IPS DF 4.7 (cell line): ENCODE measurements at regions not wholly inside any gene's neighbourhood (a gene's known extent, or its start where the extent isn't known, plus 50 kb on each side); places are given as distances from the start of the nearest gene placed in this dataset.
"Not testable (repeated sequence)": the region's sequence is repeated elsewhere in the genome, so short reads cannot be mapped to it uniquely, and the experiment has no call there.

Experiments
- DNase-seq: peaks from one replicate; pipeline ENCODE4 v3.0.0-alpha.2; 2013; ENCODE audit warnings: low spot score; ENCODE audit errors: extremely low read depth

GRCh38 chr3:190989218-190989617, 126.7 kb upstream of the GMNC start:
- no peak for DNase-seq

- no peak for DNase-seq
Observed at GRCh38 chr3:190988102-190988501, 125.6 kb upstream of the GMNC start.

DNA sequence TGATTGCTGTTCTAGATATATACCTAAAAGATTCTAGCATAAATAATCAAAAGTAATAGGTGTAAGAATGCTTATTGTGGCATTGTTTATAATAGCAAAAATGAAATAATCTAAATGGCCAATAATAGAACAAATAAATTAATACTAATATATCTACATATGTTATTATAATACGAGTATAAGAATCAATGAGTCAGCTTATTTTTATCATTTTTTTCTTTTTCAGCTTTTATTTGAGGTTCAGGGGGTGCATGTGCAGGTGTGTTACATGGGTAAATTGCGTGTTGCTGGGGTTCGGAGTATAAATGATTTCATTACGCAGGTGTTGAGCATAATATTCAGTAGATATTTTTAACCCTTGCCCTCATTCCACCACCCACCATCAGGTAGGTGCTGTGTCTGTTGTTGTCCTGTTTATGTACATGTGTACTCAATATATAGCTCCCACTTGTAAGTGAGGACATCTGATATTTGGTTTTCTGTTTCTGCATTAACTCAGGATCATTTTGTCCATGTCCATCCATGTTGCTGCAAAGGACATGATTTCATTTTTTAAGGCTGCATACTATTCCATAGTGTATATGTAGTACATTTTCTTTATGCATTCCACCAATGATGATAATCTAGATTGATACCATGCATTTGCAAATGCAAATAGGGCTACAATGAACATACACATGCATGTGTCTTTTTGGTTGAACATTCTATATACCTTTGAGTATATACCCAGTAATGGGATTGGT, 122.2 kb upstream of the GMNC start:
- DNase-seq, result no peak

GRCh38 chr3:190983875-190984274, 121.4 kb upstream of the GMNC start:
- no peak for DNase-seq

GRCh38 chr3:190973771-190974170, 111.3 kb upstream of the GMNC start:
- no peak for DNase-seq

GRCh38 chr3:190972840-190973270, 110.4 kb upstream of the GMNC start:
- no peak for DNase-seq

DNA sequence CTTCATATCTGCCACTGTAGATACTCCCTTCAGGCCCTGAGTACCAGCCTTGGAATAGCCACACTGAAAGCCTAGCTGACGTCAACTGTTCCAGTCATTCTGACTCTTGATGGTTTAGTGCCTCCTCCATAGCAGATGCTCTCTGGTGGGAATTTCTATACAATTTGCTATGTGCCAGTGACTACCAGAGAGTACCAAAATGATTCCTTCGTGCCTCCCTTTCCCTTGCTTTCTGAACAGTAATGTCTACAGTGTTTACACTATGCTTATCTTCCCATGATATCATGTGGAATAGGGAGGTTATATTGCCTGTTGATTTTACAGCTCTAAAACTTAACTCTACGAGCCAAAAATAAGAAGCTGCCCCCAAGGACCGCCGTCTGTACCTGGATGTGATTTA, 109.7 kb upstream of the GMNC start:
- no peak for DNase-seq

- no peak for DNase-seq
Observed at GRCh38 chr3:190970560-190970959, 108.1 kb upstream of the GMNC start.

GRCh38 chr3:190968616-190969015, 106.1 kb upstream of the GMNC start:
- no peak for DNase-seq

- not testable (repeated sequence) for DNase-seq
Observed at GRCh38 chr3:190964931-190965330, 102.4 kb upstream of the GMNC start.

- DNase-seq, result no peak
Observed at GRCh38 chr3:190959077-190959476, 96.6 kb upstream of the GMNC start.

GRCh38 chr3:190941694-190942260, 79.3 kb upstream of the GMNC start:
- no peak for DNase-seq

DNA sequence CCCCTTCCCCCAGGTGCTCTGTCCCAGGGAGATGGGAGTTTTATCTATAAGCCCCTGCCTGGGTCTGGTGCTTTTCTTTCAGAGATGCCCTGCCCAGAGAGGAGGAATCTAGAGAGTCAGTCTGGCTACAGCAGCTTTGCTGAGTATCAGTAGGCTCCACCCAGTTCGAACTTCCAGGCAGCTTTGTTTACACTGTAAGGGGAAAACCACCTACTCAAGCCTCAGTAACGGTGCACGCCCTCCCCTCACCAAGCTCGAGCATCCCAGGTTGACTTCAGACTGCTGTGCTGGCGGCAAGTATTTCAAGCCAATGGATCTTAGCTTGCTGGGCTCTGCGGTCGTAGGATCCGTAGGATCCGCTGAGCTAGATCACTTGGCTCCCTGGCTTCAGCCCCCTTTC, 72.1 kb upstream of the GMNC start:
- DNase-seq, result not testable (repeated sequence)

DNA sequence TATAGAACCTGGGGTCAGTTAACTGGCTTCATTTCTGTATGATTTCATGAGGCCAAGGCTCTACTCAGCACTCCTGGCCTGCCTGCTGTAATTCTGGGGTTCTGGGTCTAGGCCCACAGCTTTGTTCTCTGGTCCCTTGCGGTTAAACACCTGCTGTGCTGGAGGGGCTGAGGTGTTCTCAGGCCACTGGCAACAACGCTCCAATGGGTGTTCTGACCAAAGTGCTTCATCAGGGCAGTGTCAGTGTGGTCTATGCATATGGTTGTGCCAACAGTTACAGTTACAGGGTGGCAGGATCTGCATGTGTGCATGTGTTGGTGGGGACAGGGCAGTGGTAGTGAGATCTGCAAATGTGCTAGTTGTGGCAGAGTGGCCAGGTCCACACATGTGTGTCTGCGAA, 64.1 kb upstream of the GMNC start:
- no peak for DNase-seq

- no peak for DNase-seq
Observed at GRCh38 chr3:190912736-190913135, 50.2 kb upstream of the GMNC start.
